Lung (tissue), 11 donors: ENCODE measurements at regions not wholly inside any gene's neighbourhood (a gene's known extent, or its start where the extent isn't known, plus 50 kb on each side); places are given as distances from the start of the nearest gene placed in this dataset.

Experiments
- ATAC-seq: fragments of 200-7000 bp; cut with Tn5 transposase; one replicate; pipeline ENCODE4 v1.9.1; 2020; ENCODE audit warnings: moderate number of reproducible peaks; ENCODE audit not compliant: insufficient read depth, low FRiP score
- DNase-seq, 3 donors: peaks; one replicate each; pipeline ENCODE4 v3.0.0-alpha.2; 2013 to 2017
- H3K27ac ChIP-seq, 2 donors: one replicate each; pipeline ENCODE4 v1.5.1; 2013; ENCODE audit warnings: mild to moderate bottlenecking in 2 of 2, moderate library complexity in 2 of 2, control low read depth in 1 of 2, inconsistent platforms in 1 of 2, low read depth in 1 of 2, low read length in 1 of 2
- H3K27me3 ChIP-seq, 3 donors: one replicate each; pipeline ENCODE4 v1.5.1; 2013; ENCODE audit warnings: low read length in 2 of 3; ENCODE audit not compliant: control insufficient read depth in 3 of 3, insufficient read depth in 3 of 3
- H3K36me3 ChIP-seq, 4 donors: one replicate each; pipeline ENCODE4 v1.5.1; 2013; ENCODE audit warnings: low read length in 4 of 4, mild to moderate bottlenecking in 1 of 4, moderate library complexity in 1 of 4; ENCODE audit not compliant: control insufficient read depth in 4 of 4, insufficient read depth in 4 of 4
- H3K4me1 ChIP-seq, 5 donors: one replicate each; pipeline ENCODE4 v1.5.1; 2013; ENCODE audit warnings: low read length in 5 of 5, mild to moderate bottlenecking in 2 of 5, moderate library complexity in 1 of 5; ENCODE audit not compliant: control insufficient read depth in 5 of 5, insufficient read depth in 5 of 5
- H3K4me3 ChIP-seq: one replicate; pipeline ENCODE4 v1.5.1; 2013; ENCODE audit warnings: mild to moderate bottlenecking, control low read depth, moderate library complexity
- H3K9ac ChIP-seq, 2 donors: one replicate each; pipeline ENCODE4 v1.5.1; 2013; ENCODE audit warnings: low read length in 2 of 2, control low read depth in 1 of 2; ENCODE audit not compliant: insufficient read depth in 1 of 2
- H3K9me3 ChIP-seq, 4 donors: one replicate each; pipeline ENCODE4 v1.5.1; 2013; ENCODE audit warnings: low read length in 3 of 4, mild to moderate bottlenecking in 1 of 4, moderate library complexity in 1 of 4; ENCODE audit not compliant: control insufficient read depth in 4 of 4, insufficient read depth in 3 of 4
- CTCF ChIP-seq: IDR thresholded peaks from 2 replicates; pipeline ENCODE4 v1.5.1; 2012; ENCODE audit warnings: mild to moderate bottlenecking; ENCODE audit errors: control extremely low read depth, extremely low read depth
- WGBS, 2 donors: extraction: QIAGEN DNeasy Blood & Tissue Kit; methylation state at CpG; one replicate each; pipeline ENCODE4 v1.1.7; 2013; 5-methylcytosine and 5-hydroxymethylcytosine counted together
- donor health status: control.
- donor health status: control.
- donor health status: Bipolar disorder and iron deficiency.
- donor health status: healthy.
- donor health status: DM: yes; HTN: yes; CAD: no.

DNA sequence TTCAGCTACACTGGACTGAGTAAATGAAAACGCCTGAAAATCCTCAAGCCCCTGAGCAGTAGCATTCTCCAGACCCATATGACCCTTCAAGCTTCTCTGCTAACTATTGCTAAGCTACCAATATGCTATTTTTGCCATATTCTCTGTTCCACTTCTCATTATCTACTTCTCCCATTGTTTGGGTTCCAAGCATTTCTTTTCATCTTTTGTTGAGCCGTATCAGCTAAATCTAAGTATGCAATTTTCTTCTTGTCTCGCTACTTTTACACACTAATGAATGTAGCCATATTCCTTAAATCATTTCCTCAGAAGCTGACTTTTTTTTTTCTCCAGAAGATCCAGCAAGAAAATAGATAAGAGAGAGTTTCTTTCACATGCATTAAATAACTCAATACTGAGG is 128.4 kb downstream of the AGTR2 start:
- Histone ChIP-seq H3K27ac (no peak overlapping the region), H3K9me3 (no peaks in the 10 kb centered on the region), H3K4me1 (no peaks in the 10 kb centered on the region), H3K9ac (no peak overlapping the region), H3K36me3 (no peaks in the 10 kb centered on the region), H3K4me3 (no peak overlapping the region), H3K27me3 (peaks cover 0 to 6% (median 2%) of the 10 kb centered on the region in 3 donors)
- no peak for TF ChIP-seq CTCF
- DNase-seq (no peak), ATAC-seq (no peak)
- 65 to 92% methylated on average over 3 of the region's 3 CpGs for WGBS, 2 donors

DNA sequence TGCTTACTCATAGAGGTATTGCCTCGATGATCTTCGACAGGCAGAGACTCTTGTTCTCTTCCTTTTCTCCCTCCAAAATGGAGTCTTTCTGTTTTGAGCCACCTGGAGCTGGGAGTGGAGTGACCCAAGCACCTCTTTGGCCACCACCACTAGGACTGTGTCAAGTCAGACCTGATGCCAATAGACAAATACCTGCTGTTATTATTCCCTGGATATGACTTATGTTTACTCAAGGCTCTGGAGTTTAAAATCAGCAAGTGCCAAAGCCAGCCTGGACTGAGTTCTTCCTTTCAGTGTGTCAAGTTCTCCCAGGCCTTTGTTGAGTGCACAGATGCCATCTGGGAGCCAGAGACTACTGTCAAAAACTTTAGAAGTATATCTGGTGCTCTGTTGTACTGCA is 130.2 kb upstream of the SLC6A14 start:
- H3K9me3 ChIP-seq = no peaks in the 10 kb centered on the region
- no peak overlapping the region for H3K27ac ChIP-seq
- no peaks in the 10 kb centered on the region for H3K4me1 ChIP-seq
- H3K36me3 ChIP-seq = no peaks in the 10 kb centered on the region
- ATAC-seq (no peak), DNase-seq (no peak)
- H3K9ac ChIP-seq = no peak overlapping the region
- no peaks in the 10 kb centered on the region for H3K27me3 ChIP-seq
- no peak overlapping the region for H3K4me3 ChIP-seq
- TF ChIP-seq CTCF = no peak
- WGBS, 2 donors = 42 to 95% methylated on average over 2 of the region's 2 CpGs

GRCh38 chrX:116317409-116317808 is 119.0 kb upstream of the SLC6A14 start:
- no peaks in the 10 kb centered on the region for H3K36me3 ChIP-seq
- no peak overlapping the region for H3K9ac ChIP-seq
- no peak for TF ChIP-seq CTCF
- H3K4me1 ChIP-seq = peaks cover 0 to 12% (median 0%) of the 10 kb centered on the region in 5 donors
- 40 to 75% methylated on average over 3 of the region's 3 CpGs for WGBS, 2 donors
- H3K27ac ChIP-seq = no peak overlapping the region
- DNase-seq (peak; percentile 90 to 97 (median 93)), ATAC-seq (no peak)
- H3K27me3 ChIP-seq = peaks cover 0 to 3% (median 0%) of the 10 kb centered on the region in 3 donors
- no peaks in the 10 kb centered on the region for H3K9me3 ChIP-seq
- H3K4me3 ChIP-seq = no peak overlapping the region

GRCh38 chrX:116318672-116319071 is 117.7 kb upstream of the SLC6A14 start:
- Histone ChIP-seq H3K4me3 (no peak overlapping the region), H3K9me3 (no peaks in the 10 kb centered on the region), H3K4me1 (peaks cover 0 to 12% (median 0%) of the 10 kb centered on the region in 5 donors), H3K36me3 (no peaks in the 10 kb centered on the region), H3K27me3 (peaks cover 0 to 8% (median 0%) of the 10 kb centered on the region in 3 donors), H3K9ac (no peak overlapping the region), H3K27ac (no peak overlapping the region)
- ATAC-seq (no peak), DNase-seq (no peak)
- no peak for TF ChIP-seq CTCF
- 75 to 92% methylated on average over 1 of the region's 1 CpG for WGBS, 2 donors
